Superior temporal gyrus (tissue), 1 donor: ENCODE measurements at regions not wholly inside any gene's neighbourhood (a gene's known extent, or its start where the extent isn't known, plus 50 kb on each side); places are given as distances from the start of the nearest gene placed in this dataset.

ENCODE experiments used
- DNase-seq: peaks from one replicate; pipeline ENCODE4 v3.0.0-alpha.2; 2016; ENCODE audit errors: extremely low spot score

GRCh38 chr2:5482929-5483331, 209.3 kb upstream of the SOX11 start:
- DNase-seq, result no peak

GRCh38 chr2:5484868-5485267, 207.3 kb upstream of the SOX11 start:
- DNase-seq, result no peak

GRCh38 chr2:5491523-5491922, 200.7 kb upstream of the SOX11 start:
- DNase-seq, result no peak

GRCh38 chr2:5493256-5493655, 198.9 kb upstream of the SOX11 start:
- DNase-seq, result no peak

GRCh38 chr2:5494212-5494611, 198.0 kb upstream of the SOX11 start:
- DNase-seq, result no peak

GRCh38 chr2:5495586-5495985, 196.6 kb upstream of the SOX11 start:
- no peak for DNase-seq

GRCh38 chr2:5497874-5498273, 194.3 kb upstream of the SOX11 start:
- DNase-seq, result no peak

GRCh38 chr2:5501807-5502206, 190.4 kb upstream of the SOX11 start:
- no peak for DNase-seq

GRCh38 chr2:5502385-5502784, 189.8 kb upstream of the SOX11 start:
- DNase-seq, result no peak

- no peak for DNase-seq
These were observed 187.4 kb upstream of the SOX11 start for GRCh38 chr2:5504756-5505155.

GRCh38 chr2:5507367-5507766, 184.8 kb upstream of the SOX11 start:
- no peak for DNase-seq

GRCh38 chr2:5509362-5509761, 182.8 kb upstream of the SOX11 start:
- DNase-seq, result no peak

GRCh38 chr2:5510082-5510481, 182.1 kb upstream of the SOX11 start:
- DNase-seq, result no peak

- DNase-seq, result no peak
These were observed 176.5 kb upstream of the SOX11 start for GRCh38 chr2:5515693-5516092.

- DNase-seq, result no peak
These were observed 172.9 kb upstream of the SOX11 start for GRCh38 chr2:5519286-5519685.

- no peak for DNase-seq
These were observed 171.7 kb upstream of the SOX11 start for GRCh38 chr2:5520463-5520972.

- no peak for DNase-seq
These were observed 170.7 kb upstream of the SOX11 start for GRCh38 chr2:5521461-5521860.

- DNase-seq, result no peak
These were observed 167.6 kb upstream of the SOX11 start for GRCh38 chr2:5524551-5524950.

- no peak for DNase-seq
These were observed 163.5 kb upstream of the SOX11 start for GRCh38 chr2:5528706-5529105.

- no peak for DNase-seq
These were observed 162.0 kb upstream of the SOX11 start for GRCh38 chr2:5530011-5530696.

GRCh38 chr2:5535301-5535700, 156.9 kb upstream of the SOX11 start:
- DNase-seq, result no peak

GRCh38 chr2:5537180-5537688, 154.9 kb upstream of the SOX11 start:
- no peak for DNase-seq

- no peak for DNase-seq
These were observed 153.9 kb upstream of the SOX11 start for GRCh38 chr2:5538313-5538712.

GRCh38 chr2:5538772-5539171, 153.4 kb upstream of the SOX11 start:
- no peak for DNase-seq
